ENCODE measurements at regions not wholly inside any gene's neighbourhood (a gene's known extent, or its start where the extent isn't known, plus 50 kb on each side); places are given as distances from the start of the nearest gene placed in this dataset.

DNA sequence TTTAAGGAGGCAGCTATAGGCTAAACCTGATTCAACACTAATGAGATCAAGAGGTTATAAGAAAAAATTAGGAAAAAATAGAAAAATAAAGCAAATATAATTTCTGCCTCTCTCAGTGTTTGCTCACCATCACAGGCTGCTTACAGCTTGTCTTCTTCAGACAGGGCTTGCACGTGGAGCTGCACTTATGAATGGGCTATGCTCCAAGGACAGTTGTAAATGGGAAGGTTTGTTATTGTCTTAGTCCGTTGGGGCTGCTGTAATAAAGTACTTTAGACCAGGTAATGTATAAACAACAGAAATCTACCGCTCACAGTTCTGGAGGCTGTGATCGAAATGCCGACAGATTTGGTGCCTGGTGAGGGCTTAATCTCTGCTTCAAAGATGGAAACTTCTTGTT, 219.8 kb downstream of the NEBL start:
- Histone ChIP-seq H3K27ac (no peak overlapping the region), H3K4me1 (no peaks in the 10 kb centered on the region), H3K36me3 (replicated peaks in 1 of 2; ENCODE audit: insufficient read depth in 1 of 2, low read depth in 2 of 2) (no peaks in the 10 kb centered on the region), H3K27me3 (no peaks in the 10 kb centered on the region), H3K4me3 (no peak overlapping the region), H3K9me3 (no peaks in the 10 kb centered on the region)
- ATAC-seq (no peak), DNase-seq (no peak)
- TF ChIP-seq POLR2A (IDR thresholded peaks at IDR 0.05) (no peak), CTCF (IDR thresholded peaks at IDR 0.05) (no peak)
- WGBS, 2 donors = 59 to 65% methylated on average over 5 of the region's 5 CpGs
- intact Hi-C loops (cut with DNase I) = no loop called here

DNA sequence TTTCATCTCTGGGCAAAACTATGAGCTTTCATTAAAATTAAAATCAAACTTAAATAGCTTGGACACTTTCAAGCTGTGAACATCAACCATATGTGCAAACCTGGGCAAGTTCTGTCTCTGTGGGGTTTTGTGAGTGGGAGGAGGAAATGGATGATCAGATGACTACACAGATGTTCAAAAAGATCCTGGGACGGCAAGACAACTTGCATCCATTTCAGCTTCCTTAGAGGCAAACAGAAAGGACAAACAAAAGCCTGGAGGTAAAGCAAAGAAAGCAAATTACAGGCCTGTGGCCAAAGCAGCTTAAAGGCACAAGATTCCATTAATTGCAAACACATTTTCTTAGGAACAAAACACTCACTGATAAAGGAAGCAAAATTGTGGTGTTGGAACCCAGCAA, 222.2 kb downstream of the NEBL start:
- Histone ChIP-seq H3K4me1 (no peaks in the 10 kb centered on the region), H3K4me3 (no peak overlapping the region), H3K9me3 (no peaks in the 10 kb centered on the region), H3K27me3 (no peaks in the 10 kb centered on the region), H3K27ac (no peak overlapping the region), H3K36me3 (replicated peaks in 1 of 2; ENCODE audit: insufficient read depth in 1 of 2, low read depth in 2 of 2) (no peaks in the 10 kb centered on the region)
- no peak for TF ChIP-seq POLR2A (IDR thresholded peaks at IDR 0.05)
- no peak for TF ChIP-seq CTCF (IDR thresholded peaks at IDR 0.05)
- intact Hi-C loops (cut with DNase I) = no loop called here
- WGBS, 2 donors = 6 to 11% methylated on average over 1 of the region's 1 CpG
- ATAC-seq (no peak), DNase-seq (no peak)

DNA sequence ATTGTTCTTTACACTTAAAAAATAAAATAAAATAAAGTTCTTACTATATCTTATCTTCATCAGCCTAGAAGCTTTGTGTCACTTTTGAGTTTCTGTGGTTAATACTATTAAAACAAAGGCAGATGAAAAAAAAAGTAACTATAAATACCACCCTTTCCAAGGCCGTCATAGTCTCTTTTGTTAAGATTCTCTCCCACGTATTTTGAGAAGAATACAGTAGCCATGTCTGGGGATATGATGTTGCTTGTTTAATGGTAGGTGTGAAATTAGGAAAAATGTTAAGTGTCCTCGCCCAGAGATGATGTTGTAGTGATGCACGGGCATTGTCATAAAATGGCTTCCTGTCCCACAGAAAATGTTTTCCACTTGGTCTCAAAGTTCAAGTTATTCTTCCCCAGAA, 223.9 kb downstream of the NEBL start:
- Histone ChIP-seq H3K4me3 (no peak overlapping the region), H3K36me3 (replicated peaks in 1 of 2; ENCODE audit: insufficient read depth in 1 of 2, low read depth in 2 of 2) (no peaks in the 10 kb centered on the region), H3K9me3 (no peaks in the 10 kb centered on the region), H3K4me1 (no peaks in the 10 kb centered on the region), H3K27ac (no peak overlapping the region), H3K27me3 (no peaks in the 10 kb centered on the region)
- no peak for TF ChIP-seq POLR2A (IDR thresholded peaks at IDR 0.05)
- no peak for TF ChIP-seq CTCF (IDR thresholded peaks at IDR 0.05)
- DNase-seq (no peak), ATAC-seq (no peak)
- intact Hi-C loops (cut with DNase I) = no loop called here
- 48 to 53% methylated on average over 4 of the region's 4 CpGs for WGBS, 2 donors

DNA sequence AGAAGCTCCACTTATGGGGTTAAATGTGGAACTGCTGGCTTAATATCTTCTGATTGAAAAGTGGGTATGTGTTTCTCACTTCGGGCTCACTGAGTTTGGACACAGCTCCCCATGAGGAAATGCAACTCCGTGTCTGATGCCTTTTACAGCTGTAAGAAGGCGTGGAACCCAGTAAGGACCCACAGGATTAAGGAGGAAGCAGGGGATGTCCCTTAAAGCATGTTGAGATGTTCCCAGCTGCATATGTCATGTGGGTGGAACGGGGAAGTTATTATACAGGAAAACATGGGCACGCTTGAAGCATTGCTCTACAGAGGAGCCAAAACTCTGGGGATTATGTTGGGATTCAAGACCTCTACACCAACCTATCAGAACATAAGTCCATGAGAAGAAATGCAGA, 224.4 kb downstream of the NEBL start:
- 50 to 57% methylated on average over 5 of the region's 5 CpGs for WGBS, 2 donors
- H3K9me3 ChIP-seq = no peaks in the 10 kb centered on the region
- no peak for ATAC-seq

More for the DNA sequence above, 224.4 kb downstream of the NEBL start:
- Histone ChIP-seq H3K27me3 (no peaks in the 10 kb centered on the region), H3K27ac (no peak overlapping the region), H3K36me3 (replicated peaks in 1 of 2; ENCODE audit: insufficient read depth in 1 of 2, low read depth in 2 of 2) (no peaks in the 10 kb centered on the region), H3K4me3 (no peak overlapping the region), H3K4me1 (no peaks in the 10 kb centered on the region)
- no peak for TF ChIP-seq CTCF (IDR thresholded peaks at IDR 0.05)
- TF ChIP-seq POLR2A (IDR thresholded peaks at IDR 0.05) = no peak
- DNase-seq = no peak
- intact Hi-C loops (cut with DNase I) = no loop called here

Measured in body of pancreas (tissue), 4 donors.